Activated T-cell treated with anti-CD3 and anti-CD28 coated beads, Interleukin-2, amount 50 U/mL, for 24 hours (primary cell): ENCODE measurements at regions not wholly inside any gene's neighbourhood (a gene's known extent, or its start where the extent isn't known, plus 50 kb on each side); places are given as distances from the start of the nearest gene placed in this dataset.

Source experiments
- DNase-seq: peaks from one replicate; pipeline ENCODE4 v3.0.0-alpha.2; 2020
- H3K27ac Mint-ChIP-seq: 2 replicates; pipeline ENCODE4 v1.8.0; 2020; ENCODE audit warnings: mild to moderate bottlenecking, mixed read lengths
- H3K27me3 Mint-ChIP-seq: 2 replicates; pipeline ENCODE4 v1.8.0; 2020; ENCODE audit warnings: mixed read lengths
- H3K36me3 Mint-ChIP-seq: 2 replicates; pipeline ENCODE4 v1.8.0; 2020; ENCODE audit warnings: low read depth, mixed read lengths
- H3K4me1 Mint-ChIP-seq: 2 replicates; pipeline ENCODE4 v1.8.0; 2020; ENCODE audit warnings: low read depth, mixed read lengths
- H3K4me3 Mint-ChIP-seq: 2 replicates; pipeline ENCODE4 v1.8.0; 2020; ENCODE audit warnings: mild to moderate bottlenecking, moderate library complexity, mixed read lengths
- H3K9me3 Mint-ChIP-seq: 2 replicates; pipeline ENCODE4 v1.8.0; 2020; ENCODE audit warnings: mixed read lengths

DNA sequence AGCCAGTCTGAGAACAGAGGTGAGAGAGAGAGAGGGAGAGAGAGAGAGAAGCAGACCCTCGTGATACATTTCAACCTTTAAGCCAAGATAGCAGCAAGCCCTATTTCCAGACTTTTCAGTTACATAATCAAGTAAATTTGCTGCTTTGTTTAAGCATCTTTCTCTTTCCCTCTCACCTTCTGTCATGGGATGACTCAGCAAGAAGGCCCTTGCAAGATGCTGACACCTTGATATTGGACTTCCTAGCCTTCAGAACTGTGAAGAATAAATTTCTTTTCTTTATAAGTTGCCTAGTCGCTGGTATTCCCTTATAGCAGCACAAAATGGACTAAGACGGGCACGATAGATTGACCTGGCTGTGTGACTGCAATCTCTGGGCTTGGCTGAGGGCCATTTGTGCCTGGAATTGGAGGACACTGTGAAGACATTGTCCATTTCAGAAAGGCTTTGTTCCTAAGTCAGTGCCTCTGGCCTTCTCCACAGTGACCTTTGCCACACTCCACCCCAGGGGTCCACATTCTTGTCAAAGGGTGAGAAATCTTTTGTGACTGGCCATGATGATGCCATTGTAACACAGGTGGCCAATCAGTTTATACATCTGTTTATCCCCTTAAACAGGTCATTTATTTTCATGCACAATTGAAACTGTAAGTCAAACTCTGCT is 51.3 kb upstream of the ITSN2 start:
- Mint-ChIP-seq H3K27me3 (peaks cover 15% of the 10 kb centered on the region), H3K4me3 (no peak overlapping the region), H3K27ac (no peak overlapping the region), H3K9me3 (no peaks in the 10 kb centered on the region), H3K4me1 (no peaks in the 10 kb centered on the region), H3K36me3 (no peaks in the 10 kb centered on the region)
- no peak for DNase-seq

DNA sequence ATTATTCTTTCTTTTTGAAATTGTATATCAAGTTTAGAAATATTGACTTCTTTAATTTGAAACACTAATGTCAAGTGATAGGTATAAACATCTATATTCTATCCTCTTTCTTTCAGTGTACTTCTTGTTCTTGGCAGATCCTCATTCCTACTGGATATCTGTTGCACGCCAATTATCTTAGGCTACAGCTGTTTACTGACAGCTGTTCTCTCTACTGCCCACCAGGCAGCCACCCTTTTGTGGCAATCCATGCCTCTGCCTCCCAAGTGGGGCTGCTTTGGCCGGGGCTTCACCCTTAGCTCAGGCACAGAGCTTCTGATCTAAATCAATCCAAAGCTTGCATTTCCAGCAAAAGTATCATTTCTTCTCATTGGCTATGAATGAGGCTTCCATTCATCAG is 50.6 kb upstream of the ITSN2 start:
- Mint-ChIP-seq H3K9me3 (no peaks in the 10 kb centered on the region), H3K36me3 (no peaks in the 10 kb centered on the region), H3K4me3 (no peak overlapping the region), H3K27me3 (peaks cover 18% of the 10 kb centered on the region), H3K4me1 (no peaks in the 10 kb centered on the region), H3K27ac (no peak overlapping the region)
- no peak for DNase-seq

DNA sequence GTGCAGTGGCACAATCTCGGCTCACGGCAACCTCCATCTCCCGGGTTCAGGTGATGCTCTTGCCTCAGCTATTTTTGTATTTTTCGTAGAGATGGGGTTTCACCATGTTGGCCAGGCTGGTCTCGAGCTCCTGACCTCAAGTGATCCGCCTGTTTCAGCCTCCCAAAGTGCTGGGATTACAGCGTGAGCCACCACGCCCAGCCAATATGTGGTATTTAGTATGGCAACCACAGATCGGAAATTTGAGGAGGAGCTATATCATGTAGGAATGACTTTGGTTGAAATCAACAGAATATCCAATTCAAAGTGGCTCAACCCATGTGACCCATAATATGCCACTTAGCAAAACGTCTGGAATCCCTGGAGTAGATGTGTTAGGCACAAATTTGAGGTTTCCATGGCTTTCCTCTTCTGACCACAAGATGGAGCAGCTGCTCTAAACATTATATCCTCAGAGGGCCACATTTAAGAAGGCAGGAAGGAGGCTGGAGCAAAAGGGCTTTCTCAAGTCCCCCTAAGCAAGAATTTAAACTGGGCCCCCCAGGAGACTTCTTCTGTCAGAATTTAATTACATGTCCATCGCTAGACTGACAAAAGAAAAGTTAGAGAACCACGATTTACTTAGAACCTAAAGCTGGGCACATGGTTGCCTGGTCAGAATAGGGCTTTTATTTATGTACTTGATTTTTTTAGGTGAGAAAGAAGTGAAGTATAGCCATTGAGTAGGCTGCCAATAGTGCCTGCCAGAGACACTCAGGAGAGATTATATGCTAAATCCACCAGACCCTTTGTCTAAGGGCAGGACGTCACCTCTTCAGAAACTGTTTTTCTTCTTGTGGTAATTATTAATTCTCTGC is 49.6 kb upstream of the ITSN2 start:
- no peak for DNase-seq
- Mint-ChIP-seq H3K9me3 (no peaks in the 10 kb centered on the region), H3K36me3 (no peaks in the 10 kb centered on the region), H3K27me3 (peaks cover 18% of the 10 kb centered on the region), H3K4me3 (no peak overlapping the region), H3K27ac (no peak overlapping the region), H3K4me1 (no peaks in the 10 kb centered on the region)
